Anterior cingulate cortex (tissue), 58 donors: ENCODE measurements at regions not wholly inside any gene's neighbourhood (a gene's known extent, or its start where the extent isn't known, plus 50 kb on each side); places are given as distances from the start of the nearest gene placed in this dataset.
"Not testable (repeated sequence)": the region's sequence is repeated elsewhere in the genome, so short reads cannot be mapped to it uniquely, and the experiment has no call there.

Experiments
- DNase-seq, 58 donors: peaks; one replicate each; lab custom pipeline; 2025; lab: John Stamatoyannopoulos, UW

DNA sequence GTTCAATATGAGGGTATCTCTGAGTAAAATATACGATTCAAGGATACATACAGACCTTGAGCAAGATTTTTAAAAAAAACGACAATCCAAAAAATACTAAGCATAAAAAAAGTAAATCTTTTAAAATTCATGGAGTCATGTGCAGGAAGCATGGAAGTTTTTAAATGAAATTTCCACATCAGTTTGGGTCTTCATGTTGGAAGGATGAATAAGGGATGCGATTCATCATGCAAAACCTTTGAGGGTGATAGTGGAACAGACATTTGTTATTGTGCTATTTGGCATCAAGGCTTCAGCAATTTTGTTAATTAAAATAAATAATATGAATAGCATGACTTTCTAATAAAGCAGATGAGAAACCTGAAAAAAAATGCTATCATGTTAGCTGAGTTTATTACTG lies 815.0 kb upstream of the PCDH10 start:
- no peak for DNase-seq

- no peak for DNase-seq
Measured at GRCh38 chr4:132344924-132345828, 803.9 kb upstream of the PCDH10 start.

DNA sequence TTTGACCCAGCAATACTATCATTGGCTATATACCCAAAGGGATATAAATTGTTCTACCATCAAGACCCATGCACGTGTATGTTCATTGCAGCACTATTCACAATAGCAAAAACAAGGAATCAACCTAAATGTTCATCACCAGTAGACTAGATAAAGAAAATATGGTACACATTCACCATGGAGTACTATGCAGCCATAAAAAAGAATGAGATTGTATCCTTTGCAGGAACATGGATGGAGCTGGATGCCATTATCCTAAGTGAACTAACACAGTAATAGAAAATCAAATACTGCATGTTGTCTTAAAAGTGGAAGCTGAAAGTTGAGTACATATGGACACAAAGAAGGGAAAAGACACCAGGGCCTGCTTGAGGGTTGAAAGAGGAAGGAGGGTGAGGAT lies 803.1 kb upstream of the PCDH10 start:
- no peak for DNase-seq

- DNase-seq, result not testable (repeated sequence)
Measured at GRCh38 chr4:132351606-132352005, 797.5 kb upstream of the PCDH10 start.

GRCh38 chr4:132382243-132382642 lies 766.9 kb upstream of the PCDH10 start:
- no peak for DNase-seq

GRCh38 chr4:132383571-132384199 lies 765.4 kb upstream of the PCDH10 start:
- DNase-seq, result no peak

DNA sequence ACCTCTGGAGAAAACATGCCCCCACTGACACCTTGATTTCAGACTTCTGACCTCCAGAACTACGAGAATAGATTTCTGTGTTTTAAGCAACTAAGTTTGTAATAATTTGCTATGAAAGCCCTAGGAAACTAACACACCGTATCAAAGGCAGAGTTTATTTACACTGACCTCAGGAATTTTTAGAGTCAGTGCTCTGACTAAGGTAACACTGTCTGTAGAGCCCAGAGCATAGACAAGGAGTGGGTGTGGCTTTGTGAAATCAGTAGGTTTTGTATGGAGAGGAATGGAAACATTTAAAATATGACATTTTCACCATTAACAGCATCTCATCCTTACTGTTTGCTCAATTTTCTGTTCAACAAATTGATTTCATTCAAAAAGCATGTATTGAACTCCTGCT lies 764.4 kb upstream of the PCDH10 start:
- no peak for DNase-seq

DNA sequence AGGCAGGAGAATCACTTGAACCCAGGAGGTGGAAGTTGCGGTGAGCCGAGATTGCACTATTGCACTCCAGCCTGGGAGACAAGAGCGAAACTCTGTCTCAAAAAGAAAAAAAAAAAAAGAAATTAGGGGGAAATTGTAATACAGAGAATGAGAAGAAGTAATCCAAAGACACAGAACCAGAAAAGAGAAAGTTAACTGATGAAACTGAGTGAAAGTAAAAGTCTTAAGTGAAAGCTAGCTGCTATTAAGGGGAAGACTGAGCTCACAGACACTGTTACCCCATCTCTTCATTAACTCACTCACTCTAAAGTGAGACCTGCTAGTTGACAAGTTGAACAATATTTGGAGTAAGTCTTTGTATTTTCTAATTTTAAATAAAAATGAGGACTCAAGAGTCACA lies 763.0 kb upstream of the PCDH10 start:
- DNase-seq, result no peak

DNA sequence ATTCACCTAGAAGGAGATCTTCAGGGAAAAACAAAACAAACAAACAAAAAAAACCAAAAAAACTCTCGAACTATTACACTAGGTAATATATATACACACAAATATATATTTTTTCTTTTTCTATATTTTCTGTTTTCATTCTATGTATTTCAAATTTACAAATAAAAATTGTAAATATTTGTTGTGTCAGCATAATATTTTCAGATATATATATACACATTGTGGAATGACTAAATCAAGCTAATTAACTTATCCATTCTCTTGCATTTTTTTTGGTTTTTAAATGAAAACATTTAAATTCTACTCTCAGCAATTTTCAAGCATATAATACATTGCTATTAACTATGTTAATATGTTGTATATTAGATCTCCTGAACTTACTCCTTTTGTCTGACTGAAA lies 762.0 kb upstream of the PCDH10 start:
- no peak for DNase-seq

DNA sequence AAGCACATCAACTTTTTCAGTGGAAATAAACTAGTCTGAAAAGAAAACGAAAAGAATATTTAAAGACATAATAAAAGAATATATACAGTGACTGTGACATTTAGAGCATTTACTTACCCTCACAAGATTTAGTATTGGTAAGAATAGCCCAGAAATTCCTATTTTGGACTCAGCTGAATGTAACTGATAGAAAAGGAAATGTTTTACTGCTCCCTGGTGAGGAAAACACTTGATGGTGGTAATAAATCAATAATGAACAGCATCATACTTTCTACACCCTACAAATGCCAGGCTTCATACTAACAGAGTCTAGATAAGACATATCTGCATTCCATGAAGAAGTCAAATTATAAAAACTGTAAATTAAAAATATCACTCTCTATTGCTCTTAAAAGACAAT lies 753.5 kb upstream of the PCDH10 start:
- DNase-seq, result no peak

DNA sequence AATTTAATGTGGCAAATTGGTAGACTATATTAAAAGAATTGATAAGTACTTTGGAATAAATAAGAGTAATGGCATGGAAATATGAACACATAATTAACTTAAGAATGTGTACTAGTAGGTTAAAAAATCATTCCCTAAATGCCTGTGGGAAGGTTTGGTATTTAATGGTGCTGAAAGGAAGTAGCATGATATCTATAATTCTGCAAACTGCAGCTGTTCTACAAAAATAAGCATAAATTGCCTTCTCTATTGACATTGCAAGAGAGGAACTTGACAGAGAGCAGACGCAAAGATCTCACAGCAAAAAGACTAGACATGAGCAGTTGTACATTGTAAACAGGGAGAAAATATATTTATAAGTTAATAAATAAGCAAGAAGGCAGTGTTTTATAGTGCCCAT lies 752.5 kb upstream of the PCDH10 start:
- DNase-seq, result no peak

GRCh38 chr4:132417220-132417619 lies 731.9 kb upstream of the PCDH10 start:
- no peak for DNase-seq

GRCh38 chr4:132427125-132427524 lies 722.0 kb upstream of the PCDH10 start:
- no peak for DNase-seq

GRCh38 chr4:132437117-132437516 lies 712.0 kb upstream of the PCDH10 start:
- no peak for DNase-seq

GRCh38 chr4:132445386-132445785 lies 703.7 kb upstream of the PCDH10 start:
- DNase-seq, result no peak

DNA sequence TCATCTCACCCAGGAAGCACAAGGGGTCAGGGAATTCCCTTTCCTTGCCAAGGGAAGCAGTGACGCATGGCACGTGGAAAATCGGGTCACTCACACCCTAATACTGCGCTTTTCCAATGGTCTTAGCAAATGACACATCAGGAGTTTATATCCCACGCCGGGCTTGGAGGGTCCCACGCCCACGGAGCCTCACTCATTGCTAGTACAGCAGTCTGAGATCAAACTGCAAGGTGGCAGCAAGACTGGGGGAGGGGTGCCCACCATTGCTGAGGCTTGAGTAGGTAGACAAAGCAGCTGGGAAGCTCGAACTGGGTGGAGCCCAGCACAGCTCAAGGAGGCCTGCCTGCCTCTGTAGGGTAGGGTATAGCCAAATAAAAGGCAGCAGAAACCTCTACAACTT lies 691.1 kb upstream of the PCDH10 start:
- DNase-seq, result not testable (repeated sequence)

GRCh38 chr4:132479543-132479942 lies 669.6 kb upstream of the PCDH10 start:
- no peak for DNase-seq

DNA sequence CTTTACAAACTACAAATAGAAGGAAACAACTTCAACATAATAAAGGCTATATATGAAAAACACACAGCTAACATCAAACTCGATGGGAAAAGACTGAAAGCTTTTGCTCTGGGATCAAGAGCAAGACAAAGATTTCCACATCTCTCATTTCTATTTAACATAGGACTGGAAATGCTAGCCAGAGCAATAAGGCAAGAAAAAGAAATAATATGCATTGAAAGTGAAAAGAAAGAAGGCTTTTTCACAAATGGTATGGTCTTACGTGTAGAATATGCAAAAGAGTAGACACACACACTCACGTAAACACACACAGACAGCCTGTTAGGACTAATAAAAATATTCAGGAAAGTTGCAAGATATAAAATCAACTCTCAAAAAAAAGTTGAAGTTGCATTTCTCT lies 660.5 kb upstream of the PCDH10 start:
- no peak for DNase-seq

DNA sequence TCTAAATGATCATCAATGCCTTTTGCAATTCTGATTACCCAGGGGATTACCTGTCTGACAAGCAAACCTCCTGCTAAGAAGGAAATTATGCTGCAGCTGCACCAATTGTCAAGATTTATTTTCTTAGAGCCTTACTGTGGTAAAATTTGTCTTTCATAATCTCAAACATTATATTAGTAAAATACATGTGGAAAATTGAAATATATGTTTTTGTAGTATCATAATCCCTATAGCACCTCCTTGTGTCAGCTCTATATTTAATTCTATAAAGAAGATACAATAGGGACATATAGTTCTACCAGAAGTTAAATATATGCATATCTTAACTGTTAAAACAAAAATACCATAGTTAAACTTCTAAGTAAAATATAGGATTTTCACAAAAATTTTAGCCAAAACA lies 655.6 kb upstream of the PCDH10 start:
- DNase-seq, result no peak

GRCh38 chr4:132495267-132495812 lies 653.8 kb upstream of the PCDH10 start:
- DNase-seq, result not testable (repeated sequence)

DNA sequence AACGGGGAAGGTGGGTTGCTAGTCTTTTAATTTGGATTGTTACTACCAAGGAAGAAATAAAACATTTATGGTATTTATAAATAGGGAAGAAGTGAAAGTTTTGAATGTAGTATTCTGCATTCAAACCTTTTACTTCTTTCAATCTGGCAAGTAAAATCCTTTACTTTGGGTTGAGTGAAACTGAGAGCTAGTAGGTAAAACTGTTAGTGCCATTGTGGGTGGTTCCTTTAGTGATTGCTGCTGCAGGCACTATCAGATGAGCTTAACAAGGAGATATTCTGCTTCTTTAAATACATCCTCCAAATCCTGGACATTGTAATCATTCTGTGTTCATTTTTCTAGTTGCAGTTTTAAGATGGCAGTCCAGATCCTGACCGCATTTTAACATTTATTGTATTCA lies 650.9 kb upstream of the PCDH10 start:
- no peak for DNase-seq

DNA sequence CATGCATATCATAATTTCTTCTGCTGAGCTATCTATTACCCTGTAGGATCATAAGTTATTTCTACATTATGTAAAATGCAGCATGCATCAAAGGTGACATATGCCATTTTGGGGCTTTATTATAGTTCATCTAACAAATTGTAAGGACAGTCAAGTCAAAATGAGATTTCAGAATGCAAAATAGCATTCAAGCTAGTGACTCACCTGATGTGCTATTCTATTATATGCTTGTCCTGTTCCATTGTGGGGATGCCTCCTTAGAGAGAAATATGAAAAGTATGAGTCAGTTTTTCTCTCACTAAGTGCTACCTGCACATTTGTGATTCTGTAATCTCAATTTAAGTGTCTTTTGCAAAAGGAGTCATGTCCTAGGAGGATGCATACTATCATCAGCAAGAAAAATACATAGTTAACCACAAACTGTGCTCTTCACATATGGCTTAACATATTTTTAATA lies 647.0 kb upstream of the PCDH10 start:
- DNase-seq, result no peak
